Type B pancreatic cell (in vitro differentiated cells): ENCODE measurements at regions not wholly inside any gene's neighbourhood (a gene's known extent, or its start where the extent isn't known, plus 50 kb on each side); places are given as distances from the start of the nearest gene placed in this dataset.
"Not testable (repeated sequence)": the region's sequence is repeated elsewhere in the genome, so short reads cannot be mapped to it uniquely, and the experiment has no call there.

Experiments
- DNase-seq: peaks from one replicate; pipeline ENCODE4 v3.0.0; 2021; ENCODE audit warnings: mixed read lengths; ENCODE audit not compliant: unreplicated experiment; ENCODE audit errors: extremely low spot score
- H3K27ac Mint-ChIP-seq: 2 replicates; pipeline ENCODE4 v1.8.0; 2021; ENCODE audit warnings: mild to moderate bottlenecking, mixed read lengths
- H3K27me3 Mint-ChIP-seq: 2 replicates; pipeline ENCODE4 v1.8.0; 2021; ENCODE audit warnings: mixed read lengths
- H3K36me3 Mint-ChIP-seq: 2 replicates; pipeline ENCODE4 v1.8.0; 2021; ENCODE audit warnings: mixed read lengths
- H3K4me1 Mint-ChIP-seq: one replicate; pipeline ENCODE4 v1.8.0; 2021; ENCODE audit warnings: mixed read lengths; ENCODE audit not compliant: unreplicated experiment
- H3K4me3 Mint-ChIP-seq: 2 replicates; pipeline ENCODE4 v1.8.0; 2021; ENCODE audit warnings: mild to moderate bottlenecking, mixed read lengths
- H3K9me3 Mint-ChIP-seq: 2 replicates; pipeline ENCODE4 v1.8.0; 2021; ENCODE audit warnings: mixed read lengths
- CTCF ChIP-seq: fragments of 200-600 bp; sonication (generic); conservative IDR thresholded peaks from 2 replicates; pipeline ENCODE4 v1.5.0; 2021; ENCODE audit warnings: antibody characterized with exemption, mild to moderate bottlenecking

- Mint-ChIP-seq H3K4me1 (no peaks in the 10 kb centered on the region), H3K27ac (no peak overlapping the region), H3K36me3 (no peaks in the 10 kb centered on the region), H3K27me3 (peaks cover 3% of the 10 kb centered on the region), H3K9me3 (no peaks in the 10 kb centered on the region), H3K4me3 (no peak overlapping the region)
- no peak for DNase-seq
- no peak for TF ChIP-seq CTCF
These were observed 368.5 kb downstream of the KIF2B start for GRCh38 chr17:54191261-54191660.

- no peak for DNase-seq
- Mint-ChIP-seq H3K4me1 (no peaks in the 10 kb centered on the region), H3K27me3 (peaks cover 3% of the 10 kb centered on the region), H3K9me3 (no peaks in the 10 kb centered on the region), H3K36me3 (no peaks in the 10 kb centered on the region), H3K4me3 (no peak overlapping the region), H3K27ac (no peak overlapping the region)
- TF ChIP-seq CTCF: no peak
These were observed 371.5 kb downstream of the KIF2B start for GRCh38 chr17:54194268-54194667.

GRCh38 chr17:54196751-54197150, 374.0 kb downstream of the KIF2B start:
- no peak for DNase-seq
- H3K4me3 Mint-ChIP-seq: no peak overlapping the region
- peaks cover 3% of the 10 kb centered on the region for H3K27me3 Mint-ChIP-seq
- no peaks in the 10 kb centered on the region for H3K36me3 Mint-ChIP-seq
- no peak for TF ChIP-seq CTCF
- no peaks in the 10 kb centered on the region for H3K9me3 Mint-ChIP-seq
- H3K4me1 Mint-ChIP-seq: no peaks in the 10 kb centered on the region
- H3K27ac Mint-ChIP-seq: no peak overlapping the region

- H3K36me3 Mint-ChIP-seq, H3K4me1 Mint-ChIP-seq, H3K27ac Mint-ChIP-seq, H3K27me3 Mint-ChIP-seq, H3K9me3 Mint-ChIP-seq, DNase-seq, H3K4me3 Mint-ChIP-seq: not testable (repeated sequence)
These were observed 378.7 kb downstream of the KIF2B start for GRCh38 chr17:54201380-54201779.

- Mint-ChIP-seq H3K4me1 (no peaks in the 10 kb centered on the region), H3K4me3 (no peak overlapping the region), H3K27me3 (no peaks in the 10 kb centered on the region), H3K36me3 (no peaks in the 10 kb centered on the region), H3K27ac (no peak overlapping the region), H3K9me3 (no peaks in the 10 kb centered on the region)
- DNase-seq: no peak
- TF ChIP-seq CTCF: no peak
These were observed 398.1 kb downstream of the KIF2B start for GRCh38 chr17:54220829-54221228.

GRCh38 chr17:54221499-54221898, 398.8 kb downstream of the KIF2B start:
- H3K4me3 Mint-ChIP-seq: no peak overlapping the region
- TF ChIP-seq CTCF: no peak
- H3K27ac Mint-ChIP-seq: no peak overlapping the region
- H3K36me3 Mint-ChIP-seq: no peaks in the 10 kb centered on the region
- no peaks in the 10 kb centered on the region for H3K4me1 Mint-ChIP-seq
- no peak for DNase-seq
- no peaks in the 10 kb centered on the region for H3K27me3 Mint-ChIP-seq
- no peaks in the 10 kb centered on the region for H3K9me3 Mint-ChIP-seq
